GM19328 (cell line): ENCODE measurements at regions not wholly inside any gene's neighbourhood (a gene's known extent, or its start where the extent isn't known, plus 50 kb on each side); places are given as distances from the start of the nearest gene placed in this dataset.
"Not testable (repeated sequence)": the region's sequence is repeated elsewhere in the genome, so short reads cannot be mapped to it uniquely, and the experiment has no call there.

Experiments
- ATAC-seq: cut with Tn5 transposase; IDR thresholded peaks from one replicate; pipeline ENCODE4 v1.9.1; 2021; ENCODE audit warnings: mild to moderate bottlenecking, moderate library complexity; ENCODE audit not compliant: unreplicated experiment

- no peak for ATAC-seq
Measured at GRCh38 chr1:114270718-114271117, 117.0 kb upstream of the SYT6 start.

DNA sequence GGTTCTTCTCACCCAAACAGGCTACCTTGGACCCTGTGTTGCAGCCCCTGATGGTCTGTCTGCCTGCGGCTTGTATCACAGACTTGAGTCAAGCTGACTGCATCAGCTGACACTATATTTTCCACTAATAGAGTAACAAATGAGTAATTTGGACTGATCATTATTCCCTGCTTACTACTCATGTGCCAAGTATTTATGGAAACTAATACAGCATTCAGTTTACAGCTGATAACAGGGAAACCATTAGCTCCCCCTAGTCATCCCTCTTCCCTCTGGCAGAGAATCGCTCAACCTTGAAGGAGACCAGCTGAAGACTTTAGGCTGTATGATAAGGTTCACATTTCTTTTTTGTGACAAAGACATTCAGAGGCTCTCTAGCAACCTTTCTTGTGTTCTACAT lies 116.6 kb upstream of the SYT6 start:
- ATAC-seq = no peak

DNA sequence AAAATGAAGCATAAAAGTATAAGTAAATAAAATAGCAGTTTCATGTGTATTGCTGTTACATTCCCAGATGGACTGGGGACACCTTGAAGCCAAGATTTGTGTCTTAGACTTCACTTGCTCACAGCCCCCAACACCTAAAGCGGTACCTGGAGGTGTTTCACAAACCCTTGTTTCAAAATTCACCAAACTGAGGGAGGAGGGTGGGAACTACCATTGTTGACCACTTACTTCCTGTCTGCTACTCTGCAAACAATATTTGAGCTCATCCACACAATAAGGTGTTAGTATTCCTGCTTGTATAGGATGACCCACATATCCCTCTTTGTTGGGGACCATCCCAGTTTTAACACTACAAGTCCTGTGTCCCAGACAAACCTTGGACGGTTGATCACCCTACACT lies 115.9 kb upstream of the SYT6 start:
- ATAC-seq = no peak

GRCh38 chr1:114263343-114263742 lies 109.7 kb upstream of the SYT6 start:
- no peak for ATAC-seq

- ATAC-seq = no peak
Measured at GRCh38 chr1:114262337-114262736, 108.7 kb upstream of the SYT6 start.

- no peak for ATAC-seq
Measured at GRCh38 chr1:114260805-114261484, 107.3 kb upstream of the SYT6 start.

DNA sequence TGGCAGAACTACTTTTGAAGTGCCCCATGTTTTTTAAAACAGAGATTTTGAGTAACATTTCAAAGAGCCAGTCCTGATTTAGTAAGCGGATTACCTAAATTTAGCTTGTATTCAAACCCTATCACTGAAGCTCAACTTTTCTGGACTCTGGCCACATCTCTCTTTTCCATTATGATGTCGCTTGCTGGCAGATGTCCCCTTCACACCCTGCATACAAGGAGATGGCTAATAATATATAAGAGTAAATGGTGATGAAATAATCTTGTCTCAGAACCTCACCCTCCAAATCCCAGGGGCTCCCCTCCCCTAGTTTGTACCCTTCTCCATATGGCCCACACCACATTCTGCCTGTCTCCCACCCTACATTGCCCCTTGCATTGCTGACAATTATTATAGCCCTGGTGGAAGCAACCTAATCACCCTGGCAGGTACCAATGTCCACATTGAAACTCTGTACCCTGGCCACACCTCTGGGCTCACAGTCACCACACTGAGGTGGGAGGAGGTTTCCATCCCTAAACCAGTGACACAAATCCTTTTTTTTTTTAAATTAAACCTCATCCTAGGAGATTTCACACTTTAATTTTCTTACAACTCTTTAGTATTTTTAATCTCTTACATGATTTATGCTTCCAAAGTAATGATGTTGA lies 106.0 kb upstream of the SYT6 start:
- no peak for ATAC-seq

DNA sequence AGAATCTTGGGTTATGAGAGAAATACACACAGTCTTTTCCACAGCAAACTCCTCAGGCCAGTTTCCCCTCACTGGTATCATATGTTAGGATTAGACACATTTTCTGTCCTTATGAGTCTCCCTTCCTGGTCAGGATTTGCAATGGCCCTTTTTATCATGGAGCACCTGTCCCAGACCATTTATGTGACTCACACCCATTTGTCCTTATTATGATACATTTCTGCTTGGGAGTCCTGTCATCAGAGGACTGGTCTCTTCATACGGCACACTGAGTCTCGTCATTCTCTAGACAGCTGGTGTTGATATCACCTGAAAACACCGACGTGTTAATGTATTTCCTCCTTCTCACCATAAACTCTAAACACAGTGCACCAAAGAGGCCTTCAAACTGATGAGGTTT lies 105.0 kb upstream of the SYT6 start:
- ATAC-seq = no peak

- no peak for ATAC-seq
Measured at GRCh38 chr1:114258074-114258473, 104.4 kb upstream of the SYT6 start.

GRCh38 chr1:114257554-114257953 lies 103.9 kb upstream of the SYT6 start:
- no peak for ATAC-seq

GRCh38 chr1:114253900-114254299 lies 100.2 kb upstream of the SYT6 start:
- no peak for ATAC-seq

GRCh38 chr1:114251573-114251939 lies 97.9 kb upstream of the SYT6 start:
- ATAC-seq = no peak

GRCh38 chr1:114250683-114251572 lies 97.3 kb upstream of the SYT6 start:
- ATAC-seq = no peak

- ATAC-seq = no peak
Measured at GRCh38 chr1:114249691-114250090, 96.0 kb upstream of the SYT6 start.

DNA sequence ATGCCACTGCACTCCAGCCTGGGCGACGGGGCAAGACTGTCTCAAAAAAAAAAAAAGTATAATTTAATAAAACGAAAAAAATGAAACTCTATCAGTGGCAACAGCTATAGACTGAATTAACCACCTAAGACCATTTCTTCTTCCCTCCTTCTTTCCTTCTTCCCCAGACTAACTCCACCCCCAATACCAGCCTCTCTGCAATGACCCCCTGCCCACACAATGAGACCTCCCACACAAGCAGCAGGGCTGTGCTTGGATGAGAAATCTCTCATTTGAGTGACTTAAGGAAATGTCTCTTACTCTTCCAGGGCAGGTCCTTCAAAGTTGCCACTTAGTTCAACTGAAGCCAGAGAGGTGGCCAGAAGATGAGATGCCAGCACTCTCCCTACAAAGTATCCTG lies 94.5 kb upstream of the SYT6 start:
- ATAC-seq = no peak

- ATAC-seq = not testable (repeated sequence)
Measured at GRCh38 chr1:114242531-114243210, 89.0 kb upstream of the SYT6 start.

DNA sequence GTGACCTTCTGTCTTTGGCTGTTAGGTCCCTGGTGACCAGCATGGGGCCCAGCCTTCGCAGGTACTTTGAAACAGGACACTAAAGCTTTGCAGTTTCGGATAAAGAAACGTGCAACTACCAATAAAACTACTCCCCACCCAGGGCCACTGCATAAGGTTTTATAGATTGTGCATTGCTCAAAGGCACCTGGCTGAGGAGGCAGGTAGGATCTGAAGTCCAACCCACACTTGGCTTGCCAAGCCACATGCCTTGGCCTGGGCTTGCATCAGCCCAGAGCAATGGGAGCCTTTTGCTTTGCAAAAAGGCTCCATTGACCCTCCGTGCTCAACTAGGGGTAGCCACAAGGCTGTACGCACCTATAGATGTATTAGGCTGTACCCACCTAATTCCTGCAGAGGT lies 84.4 kb upstream of the SYT6 start:
- ATAC-seq = no peak

DNA sequence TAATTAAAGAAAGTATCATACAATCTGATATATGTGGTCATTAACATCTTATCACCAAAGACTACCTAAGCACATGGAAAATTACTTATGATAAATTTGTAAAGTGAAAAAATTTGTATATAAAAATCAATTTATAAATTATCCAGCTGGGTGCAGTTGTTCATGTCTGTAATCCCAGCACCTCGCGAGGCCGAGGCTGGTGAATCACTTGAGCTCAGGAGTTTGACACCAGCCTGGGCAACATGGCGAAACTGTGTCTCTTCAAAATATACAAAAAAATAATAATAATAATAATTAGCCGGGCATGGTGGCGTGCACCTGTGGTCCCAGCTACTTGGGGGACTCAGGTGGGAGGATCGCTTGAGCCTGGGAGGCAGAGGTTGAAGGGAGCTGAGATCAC lies 82.8 kb upstream of the SYT6 start:
- ATAC-seq = no peak

GRCh38 chr1:114235960-114236359 lies 82.3 kb upstream of the SYT6 start:
- ATAC-seq = no peak

DNA sequence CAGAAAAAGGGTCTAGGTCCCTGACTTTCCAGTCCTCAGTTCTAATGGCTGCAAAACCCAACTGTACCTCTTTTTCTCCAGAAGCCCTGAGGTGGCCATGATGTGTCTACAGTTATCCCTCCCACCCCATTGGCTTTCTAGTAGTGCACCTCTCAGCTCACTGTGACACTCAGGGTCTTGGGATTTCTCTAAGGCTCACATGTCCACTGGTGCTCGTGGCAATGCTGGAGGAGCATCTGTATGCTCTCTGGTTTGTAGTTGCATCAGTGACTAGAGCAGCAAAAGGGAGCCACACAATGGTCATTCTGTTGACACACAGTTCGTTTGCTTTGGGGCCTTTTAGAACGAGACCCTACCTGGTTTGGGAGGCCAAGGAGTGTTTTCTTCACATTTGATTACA lies 81.6 kb upstream of the SYT6 start:
- ATAC-seq = no peak

- no peak for ATAC-seq
Measured at GRCh38 chr1:114234408-114235124, 80.9 kb upstream of the SYT6 start.
